H1 (cell line): ENCODE measurements at regions not wholly inside any gene's neighbourhood (a gene's known extent, or its start where the extent isn't known, plus 50 kb on each side); places are given as distances from the start of the nearest gene placed in this dataset.

Experiments
- ATF2 ChIP-seq: IDR thresholded peaks from 2 replicates; pipeline ENCODE4 v1.6.1; 2012; ENCODE audit warnings: low read length, inconsistent platforms
- ATF3 ChIP-seq: IDR thresholded peaks from 2 replicates; pipeline ENCODE4 v1.6.1; 2011; ENCODE audit warnings: low read depth, mild to moderate bottlenecking, low read length; ENCODE audit not compliant: insufficient read depth
- CHD1 ChIP-seq: IDR thresholded peaks from 2 replicates; pipeline ENCODE4 v1.6.1; 2012; ENCODE audit warnings: low read depth, low read length, improper control_type of control experiment
- CTCF ChIP-seq, 3 experiments: IDR thresholded peaks; 1 replicate in 2 of 3; 2 replicates in 1 of 3; pipeline versions ENCODE4 v1.5.1 to v1.6.1; 2011; ENCODE audit warnings: low read length in 3 of 3, mild to moderate bottlenecking in 3 of 3, inconsistent platforms in 2 of 3, low read depth in 1 of 3, moderate library complexity in 1 of 3; ENCODE audit not compliant: insufficient read depth in 1 of 3; ENCODE audit errors: control extremely low read depth in 1 of 3
- JUN ChIP-seq: IDR thresholded peaks from 2 replicates; pipeline ENCODE4 v1.6.1; 2011; ENCODE audit warnings: low read depth, mild to moderate bottlenecking, improper control_type of control experiment, low read length
- MAX ChIP-seq: IDR thresholded peaks from 2 replicates; pipeline ENCODE4 v1.6.1; 2012; ENCODE audit warnings: inconsistent platforms
- NRF1 ChIP-seq: IDR thresholded peaks from 2 replicates; pipeline ENCODE4 v1.6.1; 2011; ENCODE audit warnings: mild to moderate bottlenecking, low read depth, low read length, improper control_type of control experiment
- POLR2A ChIP-seq, 2 experiments: IDR thresholded peaks; 1 replicate in 1 of 2; 2 replicates in 1 of 2; pipeline ENCODE4 v1.6.1; 2011; ENCODE audit warnings: low read depth in 2 of 2, low read length in 2 of 2, mild to moderate bottlenecking in 2 of 2; ENCODE audit errors: control extremely low read depth in 1 of 2
- RAD21 ChIP-seq, 2 experiments: IDR thresholded peaks in 1 of 2; conservative IDR thresholded peaks in 1 of 2; 2 replicates each; pipeline ENCODE4 v1.6.1; 2011; ENCODE audit warnings: low read depth in 2 of 2, low read length in 2 of 2, improper control_type of control experiment in 1 of 2, inconsistent platforms in 1 of 2, mild to moderate bottlenecking in 1 of 2, moderate library complexity in 1 of 2
- SRF ChIP-seq: IDR thresholded peaks from 2 replicates; pipeline ENCODE4 v1.6.1; 2011; ENCODE audit warnings: mild to moderate bottlenecking, low read depth, low read length, moderate library complexity
- TAF1 ChIP-seq: IDR thresholded peaks from 2 replicates; pipeline ENCODE4 v1.6.1; 2011; ENCODE audit warnings: mild to moderate bottlenecking, low read depth, low read length
- YY1 ChIP-seq: IDR thresholded peaks from 2 replicates; pipeline ENCODE4 v1.6.1; 2011; ENCODE audit warnings: low read depth, mild to moderate bottlenecking, low read length

GRCh38 chr14:104323551-104324175, 185.3 kb downstream of the KIF26A start:
- no peak for TF ChIP-seq TAF1
- TF ChIP-seq CTCF (IDR thresholded peaks at IDR 0.05; ENCODE audit: control extremely low read depth in 1 of 3, insufficient read depth in 1 of 3, low read depth in 1 of 3, low read length in 3 of 3) = no peak
- no peak for TF ChIP-seq POLR2A (IDR thresholded peaks at IDR 0.05; ENCODE audit: control extremely low read depth in 1 of 2, low read depth in 2 of 2, low read length in 2 of 2)
- no peak for TF ChIP-seq SRF
- TF ChIP-seq NRF1 = no peak
- TF ChIP-seq ATF2 = no peak
- no peak for TF ChIP-seq ATF3
- TF ChIP-seq RAD21 (IDR thresholded peaks at IDR 0.05 in 1 of 2, conservative IDR thresholded peaks at IDR 0.05 in 1 of 2; ENCODE audit: low read depth in 2 of 2, low read length in 2 of 2) = no peak
- TF ChIP-seq YY1 = no peak
- no peak for TF ChIP-seq JUN
- no peak for TF ChIP-seq CHD1
- TF ChIP-seq MAX = no peak
